Fibroblast of the aortic adventitia (primary cell): ENCODE measurements at regions not wholly inside any gene's neighbourhood (a gene's known extent, or its start where the extent isn't known, plus 50 kb on each side); places are given as distances from the start of the nearest gene placed in this dataset. TPM values are rescaled to one million over a fixed set of nuclear protein-coding genes. Genes with fewer than 3 reads are reported as not detected.
"Not testable (repeated sequence)": the region's sequence is repeated elsewhere in the genome, so short reads cannot be mapped to it uniquely, and the experiment has no call there.

Experiments used
- DNase-seq: peaks from one replicate; pipeline ENCODE4 v3.0.0-alpha.2; 2010; ENCODE audit warnings: low read depth
- H3K4me3 ChIP-seq: 2 replicates; pipeline ENCODE4 v1.5.1; 2011; ENCODE audit warnings: low read depth, mild to moderate bottlenecking, control low read depth, low read length, moderate library complexity
- small RNA-seq: library from RNA; depleted of rRNA; stranded (forward); fragments of <200 nt; gene quantifications from one replicate; pipeline ENCODE3, GENCODE V24; 2012
- TF ChIP-seq, protein P1 (sequence below): IDR thresholded peaks from 2 replicates; pipeline ENCODE4 v1.5.1; 2011; ENCODE audit warnings: mild to moderate bottlenecking, low read length, control low read depth, inconsistent platforms; ENCODE audit not compliant: insufficient read depth

DNA sequence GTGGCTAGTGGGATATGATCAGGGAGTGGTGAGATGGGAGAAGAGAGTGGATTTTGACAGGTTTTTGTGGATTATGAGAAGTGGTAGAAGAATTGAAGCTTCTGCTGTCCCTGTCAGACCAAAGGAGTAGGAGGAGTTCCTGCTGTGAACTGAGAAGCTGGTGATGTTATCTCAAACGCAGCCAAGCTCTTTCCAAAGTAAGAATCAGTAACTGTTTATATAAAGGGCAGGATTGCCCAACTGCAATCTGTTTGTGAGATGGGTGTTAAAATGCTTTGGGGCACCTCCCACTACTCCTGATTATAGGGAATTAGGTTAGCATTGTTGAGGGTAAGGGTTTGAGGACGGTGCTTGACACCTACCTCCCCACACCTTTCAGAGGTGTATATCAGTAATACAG, 60.5 kb upstream of the USP25 start:
- TF ChIP-seq, protein P1, sequence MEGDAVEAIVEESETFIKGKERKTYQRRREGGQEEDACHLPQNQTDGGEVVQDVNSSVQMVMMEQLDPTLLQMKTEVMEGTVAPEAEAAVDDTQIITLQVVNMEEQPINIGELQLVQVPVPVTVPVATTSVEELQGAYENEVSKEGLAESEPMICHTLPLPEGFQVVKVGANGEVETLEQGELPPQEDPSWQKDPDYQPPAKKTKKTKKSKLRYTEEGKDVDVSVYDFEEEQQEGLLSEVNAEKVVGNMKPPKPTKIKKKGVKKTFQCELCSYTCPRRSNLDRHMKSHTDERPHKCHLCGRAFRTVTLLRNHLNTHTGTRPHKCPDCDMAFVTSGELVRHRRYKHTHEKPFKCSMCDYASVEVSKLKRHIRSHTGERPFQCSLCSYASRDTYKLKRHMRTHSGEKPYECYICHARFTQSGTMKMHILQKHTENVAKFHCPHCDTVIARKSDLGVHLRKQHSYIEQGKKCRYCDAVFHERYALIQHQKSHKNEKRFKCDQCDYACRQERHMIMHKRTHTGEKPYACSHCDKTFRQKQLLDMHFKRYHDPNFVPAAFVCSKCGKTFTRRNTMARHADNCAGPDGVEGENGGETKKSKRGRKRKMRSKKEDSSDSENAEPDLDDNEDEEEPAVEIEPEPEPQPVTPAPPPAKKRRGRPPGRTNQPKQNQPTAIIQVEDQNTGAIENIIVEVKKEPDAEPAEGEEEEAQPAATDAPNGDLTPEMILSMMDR, result no peak
- DNase-seq, result peak; percentile 35
- H3K4me3 ChIP-seq, result no peak overlapping the region

GRCh38 chr21:15671188-15671587, 58.6 kb upstream of the USP25 start:
- TF ChIP-seq, protein P1, result no peak
- H3K4me3 ChIP-seq, result no peak overlapping the region
- no peak for DNase-seq

DNA sequence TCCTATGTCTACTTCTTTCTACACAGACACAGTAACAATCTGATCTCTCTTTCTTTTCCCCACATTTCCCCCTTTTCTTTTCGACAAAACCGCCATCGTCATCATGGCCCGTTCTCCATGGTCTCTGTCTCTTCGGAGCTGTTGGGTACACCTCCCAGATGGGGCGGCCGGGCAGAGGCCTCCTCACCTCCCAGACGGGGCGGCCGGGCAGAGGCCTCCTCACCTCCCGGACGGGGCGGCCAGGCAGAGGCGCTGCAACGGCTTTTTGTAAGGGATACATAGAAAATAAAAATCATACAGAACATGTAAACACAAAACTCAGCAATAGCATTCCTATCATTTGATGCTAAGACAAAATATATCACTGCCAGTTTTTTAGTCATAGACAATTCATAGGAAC, 57.2 kb upstream of the USP25 start:
- not testable (repeated sequence) for DNase-seq, H3K4me3 ChIP-seq

GRCh38 chr21:15676935-15677334, 52.8 kb upstream of the USP25 start:
- TF ChIP-seq, protein P1, result no peak
- DNase-seq, result peak; percentile 19
- no peak overlapping the region for H3K4me3 ChIP-seq

- DNase-seq, result no peak
- TF ChIP-seq, protein P1, result no peak
- no peak overlapping the region for H3K4me3 ChIP-seq
These were observed 50.2 kb upstream of the USP25 start for GRCh38 chr21:15679630-15680029.

Small RNA genes in the stretch of these regions (small RNA-seq; reads per million reads assigned to genes)
- gene AF246928.1 (not detected), gene CYCSP42 (not detected), gene RNU6-1326P (not detected)
